PFSK-1 (cell line): ENCODE measurements at regions not wholly inside any gene's neighbourhood (a gene's known extent, or its start where the extent isn't known, plus 50 kb on each side); places are given as distances from the start of the nearest gene placed in this dataset.

Experiments
- FOXP2 ChIP-seq: optimal IDR thresholded peaks from 2 replicates; pipeline ENCODE3; 2011; ENCODE audit warnings: borderline replicate concordance, control low read depth, inconsistent platforms; ENCODE audit not compliant: insufficient read depth; ENCODE audit errors: extremely low read length, extremely low read depth
- POLR2AphosphoS5 ChIP-seq: IDR thresholded peaks from 2 replicates; pipeline ENCODE4 v1.6.1; 2012; ENCODE audit warnings: low read depth, mild to moderate bottlenecking, control low read depth, low read length, moderate library complexity
- SIN3A ChIP-seq: IDR thresholded peaks from 2 replicates; pipeline ENCODE4 v1.6.1; 2012; ENCODE audit warnings: mild to moderate bottlenecking, low read length, moderate library complexity, borderline replicate concordance; ENCODE audit not compliant: insufficient read depth
- TAF1 ChIP-seq: IDR thresholded peaks from 2 replicates; pipeline ENCODE4 v1.6.1; 2012; ENCODE audit warnings: low read length, control low read depth, borderline replicate concordance; ENCODE audit not compliant: insufficient read depth
- TF ChIP-seq, protein P1 (sequence below), 2 experiments: IDR thresholded peaks; 2 replicates each; pipeline versions ENCODE4 v1.6.1 to v1.8.0; 2011 to 2012; ENCODE audit warnings: low read depth in 2 of 2, low read length in 2 of 2, control low read depth in 1 of 2, inconsistent platforms in 1 of 2, mild to moderate bottlenecking in 1 of 2, moderate library complexity in 1 of 2; ENCODE audit not compliant: insufficient read depth in 1 of 2

DNA sequence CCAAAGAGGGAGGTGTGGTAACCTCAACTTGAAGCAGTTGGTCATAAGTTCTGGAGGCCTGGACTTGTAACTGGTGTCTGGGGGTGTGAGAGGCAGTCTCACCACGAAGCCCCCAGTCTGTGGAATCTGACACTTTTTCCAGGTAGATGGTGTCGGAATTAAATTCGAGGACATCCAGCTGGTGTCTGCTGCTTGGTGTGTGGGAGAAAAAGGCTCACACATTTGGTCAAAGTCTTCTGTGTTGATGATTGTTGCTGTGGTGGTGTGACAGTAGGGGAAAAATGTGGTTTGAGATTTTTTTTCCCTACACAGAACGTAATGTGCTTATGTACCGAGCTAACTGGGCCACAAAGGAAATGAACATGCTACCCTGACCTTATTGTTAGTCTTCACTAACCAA lies 251.9 kb downstream of the MAT2B start:
- TF ChIP-seq SIN3A (no peak), FOXP2 (no peak), POLR2AphosphoS5 (no peak), TAF1 (no peak)
- TF ChIP-seq, protein P1, sequence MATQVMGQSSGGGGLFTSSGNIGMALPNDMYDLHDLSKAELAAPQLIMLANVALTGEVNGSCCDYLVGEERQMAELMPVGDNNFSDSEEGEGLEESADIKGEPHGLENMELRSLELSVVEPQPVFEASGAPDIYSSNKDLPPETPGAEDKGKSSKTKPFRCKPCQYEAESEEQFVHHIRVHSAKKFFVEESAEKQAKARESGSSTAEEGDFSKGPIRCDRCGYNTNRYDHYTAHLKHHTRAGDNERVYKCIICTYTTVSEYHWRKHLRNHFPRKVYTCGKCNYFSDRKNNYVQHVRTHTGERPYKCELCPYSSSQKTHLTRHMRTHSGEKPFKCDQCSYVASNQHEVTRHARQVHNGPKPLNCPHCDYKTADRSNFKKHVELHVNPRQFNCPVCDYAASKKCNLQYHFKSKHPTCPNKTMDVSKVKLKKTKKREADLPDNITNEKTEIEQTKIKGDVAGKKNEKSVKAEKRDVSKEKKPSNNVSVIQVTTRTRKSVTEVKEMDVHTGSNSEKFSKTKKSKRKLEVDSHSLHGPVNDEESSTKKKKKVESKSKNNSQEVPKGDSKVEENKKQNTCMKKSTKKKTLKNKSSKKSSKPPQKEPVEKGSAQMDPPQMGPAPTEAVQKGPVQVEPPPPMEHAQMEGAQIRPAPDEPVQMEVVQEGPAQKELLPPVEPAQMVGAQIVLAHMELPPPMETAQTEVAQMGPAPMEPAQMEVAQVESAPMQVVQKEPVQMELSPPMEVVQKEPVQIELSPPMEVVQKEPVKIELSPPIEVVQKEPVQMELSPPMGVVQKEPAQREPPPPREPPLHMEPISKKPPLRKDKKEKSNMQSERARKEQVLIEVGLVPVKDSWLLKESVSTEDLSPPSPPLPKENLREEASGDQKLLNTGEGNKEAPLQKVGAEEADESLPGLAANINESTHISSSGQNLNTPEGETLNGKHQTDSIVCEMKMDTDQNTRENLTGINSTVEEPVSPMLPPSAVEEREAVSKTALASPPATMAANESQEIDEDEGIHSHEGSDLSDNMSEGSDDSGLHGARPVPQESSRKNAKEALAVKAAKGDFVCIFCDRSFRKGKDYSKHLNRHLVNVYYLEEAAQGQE (IDR thresholded peaks at IDR 0.05; ENCODE audit: insufficient read depth in 1 of 2, low read depth in 2 of 2, low read length in 2 of 2): no peak

DNA sequence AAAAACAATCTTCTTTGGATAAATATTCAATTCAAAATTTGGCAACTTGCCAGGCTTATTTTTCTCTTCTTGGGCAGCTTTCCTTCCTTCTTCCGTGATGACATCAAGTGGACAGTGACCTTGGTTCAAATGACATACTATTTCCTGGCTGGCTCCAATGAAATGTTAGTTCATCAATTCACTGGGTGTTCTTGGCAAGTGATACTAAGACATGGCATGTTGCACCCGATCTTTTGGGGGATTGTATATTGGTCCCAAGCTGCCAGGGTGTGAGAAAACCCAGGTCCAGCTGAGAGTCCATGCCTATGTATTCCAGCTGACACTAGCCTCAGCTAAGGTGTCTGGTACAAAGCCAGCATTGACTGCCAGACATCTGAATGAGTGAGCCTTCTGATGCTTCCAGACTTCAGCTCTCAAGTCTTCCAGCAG lies 252.9 kb downstream of the MAT2B start:
- no peak for TF ChIP-seq SIN3A
- TF ChIP-seq, protein P1 (IDR thresholded peaks at IDR 0.05; ENCODE audit: insufficient read depth in 1 of 2, low read depth in 2 of 2, low read length in 2 of 2): no peak
- no peak for TF ChIP-seq POLR2AphosphoS5
- no peak for TF ChIP-seq FOXP2
- TF ChIP-seq TAF1: no peak

DNA sequence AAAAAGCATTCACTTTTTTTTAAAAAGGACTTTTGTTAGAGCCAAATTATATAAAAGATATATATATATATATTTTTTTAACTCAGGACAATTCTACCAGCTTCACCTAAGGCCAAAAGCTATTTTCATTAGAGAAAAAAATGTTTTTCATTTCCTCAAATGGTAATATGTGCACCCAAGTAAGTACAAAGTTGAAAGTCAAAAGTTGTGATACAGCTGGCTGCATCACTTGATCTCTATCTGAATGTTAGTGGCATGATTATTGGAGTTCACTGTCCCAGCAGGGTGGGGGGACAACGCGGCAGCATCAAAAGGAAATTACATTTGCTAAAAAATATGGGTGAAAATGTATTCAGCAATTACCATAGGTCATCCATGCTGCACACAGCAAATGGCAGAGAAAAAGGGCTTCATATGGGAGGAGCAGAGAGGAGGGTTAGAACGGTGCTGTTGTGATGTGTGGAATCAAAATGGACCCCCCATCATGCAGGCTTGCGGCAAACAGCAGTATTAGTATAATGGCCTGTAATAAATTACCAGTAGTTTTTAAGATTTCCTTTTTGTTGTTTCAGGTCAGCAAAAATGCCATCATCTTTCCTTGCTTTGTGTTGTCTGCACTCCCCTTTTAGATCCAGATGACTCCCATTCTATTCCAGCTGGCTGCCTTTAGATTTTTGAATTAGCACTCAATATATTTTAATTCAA lies 253.7 kb downstream of the MAT2B start:
- TF ChIP-seq, protein P1 (IDR thresholded peaks at IDR 0.05; ENCODE audit: insufficient read depth in 1 of 2, low read depth in 2 of 2, low read length in 2 of 2): no peak
- TF ChIP-seq TAF1 (no peak), FOXP2 (no peak), POLR2AphosphoS5 (no peak), SIN3A (no peak)

DNA sequence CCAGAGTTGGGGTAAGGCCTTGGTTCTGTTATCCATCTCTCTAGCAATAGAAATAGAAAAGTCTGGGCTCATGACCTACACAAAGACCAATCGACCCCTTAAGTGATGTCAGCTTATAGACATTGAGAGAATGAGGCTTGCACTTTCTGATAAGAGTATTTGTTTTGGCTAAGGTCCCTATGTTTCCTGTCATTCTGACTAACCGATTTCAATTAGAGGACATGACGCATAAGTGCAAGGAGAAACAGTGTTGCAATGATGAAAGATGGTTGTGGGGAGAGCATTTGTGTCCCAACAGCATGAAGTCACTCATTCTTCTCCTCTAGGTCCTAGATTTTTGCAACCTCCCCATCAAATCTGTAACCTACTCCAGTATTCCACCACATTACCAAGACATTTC lies 255.1 kb downstream of the MAT2B start:
- TF ChIP-seq FOXP2 (no peak), POLR2AphosphoS5 (no peak)

DNA sequence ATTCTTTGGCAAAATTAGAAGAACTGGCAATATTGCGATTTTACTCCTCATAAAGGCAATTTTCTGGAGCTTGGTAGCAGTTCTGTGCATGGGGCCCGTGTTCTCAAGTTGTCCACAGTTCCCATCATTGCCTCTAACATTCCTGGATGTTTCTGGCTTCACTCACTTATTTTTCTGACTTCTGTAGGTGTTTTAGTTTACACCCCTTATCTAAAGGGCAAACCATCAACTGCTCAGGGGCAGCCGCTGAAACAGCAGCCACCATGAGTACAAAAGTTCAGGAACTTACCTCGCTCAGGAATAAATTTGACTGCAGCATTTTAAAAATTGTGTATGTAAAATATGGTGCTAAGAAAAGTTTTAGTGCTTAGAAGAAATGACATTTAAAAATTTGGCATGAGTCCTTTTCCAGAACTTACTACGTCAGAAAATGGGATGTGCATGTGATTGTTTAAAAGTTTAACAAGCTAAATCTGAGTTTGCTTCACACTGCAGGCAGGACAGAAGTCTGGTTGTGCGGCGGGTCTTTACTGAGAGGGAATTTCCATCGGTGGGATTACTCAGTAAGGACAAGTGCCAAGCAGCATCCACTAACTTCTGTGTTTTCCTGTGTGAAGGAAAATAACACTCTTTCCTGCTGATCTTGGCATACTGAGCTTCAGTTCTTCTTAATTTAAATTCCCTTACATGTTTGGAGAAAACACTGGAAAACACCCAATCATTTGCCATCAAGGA lies 261.7 kb downstream of the MAT2B start:
- no peak for TF ChIP-seq TAF1
- TF ChIP-seq SIN3A: no peak
- TF ChIP-seq FOXP2: no peak
- TF ChIP-seq POLR2AphosphoS5: no peak
- TF ChIP-seq, protein P1 (IDR thresholded peaks at IDR 0.05; ENCODE audit: insufficient read depth in 1 of 2, low read depth in 2 of 2, low read length in 2 of 2): no peak
